ENCODE measurements at regions not wholly inside any gene's neighbourhood (a gene's known extent, or its start where the extent isn't known, plus 50 kb on each side); places are given as distances from the start of the nearest gene placed in this dataset.

DNA sequence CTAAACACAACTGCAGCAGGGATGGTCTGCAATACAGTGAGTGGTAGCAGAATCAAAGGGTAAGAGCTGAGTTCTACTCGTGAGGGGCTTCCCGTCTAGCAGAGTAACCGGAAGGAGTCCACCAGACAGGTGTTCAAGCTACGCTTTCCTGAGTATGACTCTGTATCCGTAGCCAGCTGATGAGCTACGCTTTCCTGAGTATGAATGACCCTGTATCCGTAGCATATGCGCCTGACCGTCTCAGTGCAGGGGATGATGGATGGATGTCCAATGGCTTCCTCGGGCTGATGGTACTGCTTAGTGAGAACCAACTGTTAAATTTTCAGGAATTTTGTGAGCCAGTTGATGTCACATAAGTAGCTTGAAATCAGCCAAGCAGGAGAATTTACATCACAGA is 244.1 kb upstream of the MYT1L start:
- Histone ChIP-seq H3K4me1 (ENCODE audit: control insufficient read depth in 1 of 2, insufficient read depth in 2 of 2, low read length in 2 of 2) (no peaks in the 10 kb centered on the region), H3K9ac (ENCODE audit: low read length) (no peak overlapping the region), H3K9me3 (ENCODE audit: control insufficient read depth in 1 of 2, insufficient read depth in 1 of 2, low read depth in 1 of 2, low read length in 2 of 2) (peaks cover 12 to 19% of the 10 kb centered on the region in 2 experiments; a peak in 2 of 4 replicates), H3K4me3 (replicated peaks in 1 of 2; ENCODE audit: low read depth in 1 of 2, low read length in 2 of 2) (no peak overlapping the region), H3K36me3 (ENCODE audit: control insufficient read depth in 1 of 2, insufficient read depth in 2 of 2, low read length in 2 of 2) (no peaks in the 10 kb centered on the region), H3K4me2 (ENCODE audit: low read length) (no peak overlapping the region), H3K27me3 (ENCODE audit: insufficient read depth, low read length) (no peaks in the 10 kb centered on the region), H3K27ac (ENCODE audit: low read depth, low read length) (no peak overlapping the region), H3K9me2 (ENCODE audit: insufficient read depth) (no peaks in the 10 kb centered on the region), H4K20me1 (ENCODE audit: insufficient read depth) (no peaks in the 10 kb centered on the region), H2AFZ (ENCODE audit: low read depth, low read length, poor library complexity, severe bottlenecking) (no peak overlapping the region), H3K79me2 (ENCODE audit: insufficient read depth, low read length) (no peaks in the 10 kb centered on the region)
- intact Hi-C loops (cut with micrococcal nuclease) = no loop called here
- no TSS peak for BruUV-seq (replicated peaks)
- ATAC-seq = no peak
- ChIA-PET RAD21 (ENCODE audit: low non-redundant PET in 1 of 2, low total read pairs in 2 of 2, uncharacterized antibody in 2 of 2, unreplicated experiment in 2 of 2) (no interaction called here), POLR2A (no interaction called here), CTCF (no interaction called here)
- no peak for TF ChIP-seq EZH2 (IDR thresholded peaks at IDR 0.05)
- no peak for TF ChIP-seq YY1 (IDR thresholded peaks at IDR 0.05; ENCODE audit: extremely low read depth, insufficient replicate concordance, low read depth, low read length)
- no peak for TF ChIP-seq RAD21 (IDR thresholded peaks at IDR 0.05; ENCODE audit: low read depth)
- TF ChIP-seq EZH2phosphoT487 (IDR thresholded peaks at IDR 0.05; ENCODE audit: borderline replicate concordance) = no peak
- no peak for TF ChIP-seq SRF (IDR thresholded peaks at IDR 0.05; ENCODE audit: low read depth)
- TF ChIP-seq, protein P1, sequence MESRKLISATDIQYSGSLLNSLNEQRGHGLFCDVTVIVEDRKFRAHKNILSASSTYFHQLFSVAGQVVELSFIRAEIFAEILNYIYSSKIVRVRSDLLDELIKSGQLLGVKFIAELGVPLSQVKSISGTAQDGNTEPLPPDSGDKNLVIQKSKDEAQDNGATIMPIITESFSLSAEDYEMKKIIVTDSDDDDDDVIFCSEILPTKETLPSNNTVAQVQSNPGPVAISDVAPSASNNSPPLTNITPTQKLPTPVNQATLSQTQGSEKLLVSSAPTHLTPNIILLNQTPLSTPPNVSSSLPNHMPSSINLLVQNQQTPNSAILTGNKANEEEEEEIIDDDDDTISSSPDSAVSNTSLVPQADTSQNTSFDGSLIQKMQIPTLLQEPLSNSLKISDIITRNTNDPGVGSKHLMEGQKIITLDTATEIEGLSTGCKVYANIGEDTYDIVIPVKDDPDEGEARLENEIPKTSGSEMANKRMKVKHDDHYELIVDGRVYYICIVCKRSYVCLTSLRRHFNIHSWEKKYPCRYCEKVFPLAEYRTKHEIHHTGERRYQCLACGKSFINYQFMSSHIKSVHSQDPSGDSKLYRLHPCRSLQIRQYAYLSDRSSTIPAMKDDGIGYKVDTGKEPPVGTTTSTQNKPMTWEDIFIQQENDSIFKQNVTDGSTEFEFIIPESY (IDR thresholded peaks at IDR 0.05; ENCODE audit: extremely low read depth, insufficient replicate concordance, low read length) = no peak
- no peak for DNase-seq (ENCODE audit: low read depth, low spot score)

DNA sequence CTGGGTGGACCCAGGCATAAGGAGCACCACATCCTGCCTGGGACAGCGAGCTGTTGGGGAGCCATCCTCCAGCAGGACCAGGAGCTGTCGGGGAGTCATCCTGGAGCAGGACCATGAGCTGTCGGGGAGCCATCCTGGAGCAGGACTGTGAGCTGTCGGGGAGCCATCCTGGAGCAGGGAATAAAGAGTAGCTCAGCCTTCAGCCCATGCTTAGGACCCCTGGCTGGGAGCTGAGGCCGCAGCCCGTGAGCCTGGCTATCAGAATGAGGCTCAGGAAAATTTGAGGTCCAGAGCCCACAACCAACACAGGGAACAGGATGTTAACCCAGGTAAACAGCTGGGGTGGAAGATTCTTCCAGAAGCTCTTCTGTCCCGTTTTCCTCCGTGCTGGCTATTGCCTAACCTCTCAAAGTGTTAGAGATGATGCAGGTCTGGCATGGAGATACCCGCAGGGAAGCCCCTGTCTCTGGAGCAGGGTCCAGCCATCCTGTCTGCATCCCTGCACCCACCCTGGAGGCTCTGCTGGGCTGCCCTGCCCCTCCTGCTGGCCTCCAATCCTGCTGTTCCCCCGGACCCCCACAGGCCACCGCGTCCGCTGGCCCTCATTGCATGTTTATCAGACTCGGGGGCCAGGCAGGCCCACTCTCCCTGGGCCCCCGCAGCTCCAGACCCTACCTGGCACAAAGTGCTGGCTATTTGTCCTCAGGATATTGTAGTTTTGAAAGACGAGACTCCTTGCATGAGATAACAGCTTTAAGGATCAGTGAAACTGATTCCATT is 243.5 kb upstream of the MYT1L start:
- intact Hi-C loops (cut with micrococcal nuclease) = no loop called here
- Histone ChIP-seq H3K36me3 (ENCODE audit: control insufficient read depth in 1 of 2, insufficient read depth in 2 of 2, low read length in 2 of 2) (no peaks in the 10 kb centered on the region), H3K4me2 (ENCODE audit: low read length) (no peak overlapping the region), H3K4me1 (ENCODE audit: control insufficient read depth in 1 of 2, insufficient read depth in 2 of 2, low read length in 2 of 2) (no peaks in the 10 kb centered on the region), H3K4me3 (replicated peaks in 1 of 2; ENCODE audit: low read depth in 1 of 2, low read length in 2 of 2) (no peak overlapping the region), H3K27ac (ENCODE audit: low read depth, low read length) (no peak overlapping the region), H3K79me2 (ENCODE audit: insufficient read depth, low read length) (no peaks in the 10 kb centered on the region), H3K9me2 (ENCODE audit: insufficient read depth) (no peaks in the 10 kb centered on the region), H2AFZ (ENCODE audit: low read depth, low read length, poor library complexity, severe bottlenecking) (no peak overlapping the region), H3K27me3 (ENCODE audit: insufficient read depth, low read length) (no peaks in the 10 kb centered on the region), H4K20me1 (ENCODE audit: insufficient read depth) (no peaks in the 10 kb centered on the region), H3K9me3 (ENCODE audit: control insufficient read depth in 1 of 2, insufficient read depth in 1 of 2, low read depth in 1 of 2, low read length in 2 of 2) (peaks cover 12 to 19% of the 10 kb centered on the region in 2 experiments; a peak in 2 of 4 replicates), H3K9ac (ENCODE audit: low read length) (no peak overlapping the region)
- ChIA-PET RAD21 (ENCODE audit: low non-redundant PET in 1 of 2, low total read pairs in 2 of 2, uncharacterized antibody in 2 of 2, unreplicated experiment in 2 of 2) (no interaction called here), POLR2A (interaction anchor here (0.7 kb wide), 1 partner anchor 12 kb away, joined by 3 read pairs; no protein-coding TSS in a partner anchor), CTCF (no interaction called here)
- DNase-seq (ENCODE audit: low read depth, low spot score) (no peak), ATAC-seq (no peak)
- BruUV-seq (replicated peaks) = no TSS peak
- TF ChIP-seq ZNF274 (IDR thresholded peaks at IDR 0.05; ENCODE audit: low read depth, low read length) (no peak), EGR1 (IDR thresholded peaks at IDR 0.05; ENCODE audit: low read depth) (no peak), TCF7L2 (IDR thresholded peaks at IDR 0.05; ENCODE audit: borderline replicate concordance, extremely low read depth, insufficient read depth, insufficient read length) (no peak), EZH2phosphoT487 (IDR thresholded peaks at IDR 0.05; ENCODE audit: borderline replicate concordance) (no peak), CEBPB (IDR thresholded peaks at IDR 0.05; ENCODE audit: low read depth) (no peak), SRF (IDR thresholded peaks at IDR 0.05; ENCODE audit: low read depth) (no peak), JUND (IDR thresholded peaks at IDR 0.05) (no peak), CBX3 (IDR thresholded peaks at IDR 0.05; ENCODE audit: low read depth) (no peak), POLR2A (IDR thresholded peaks at IDR 0.05; ENCODE audit: borderline replicate concordance, extremely low read depth, insufficient read depth, insufficient read length) (no peak), YY1 (IDR thresholded peaks at IDR 0.05; ENCODE audit: extremely low read depth, insufficient replicate concordance, low read depth, low read length) (no peak), FOSL1 (IDR thresholded peaks at IDR 0.05; ENCODE audit: low read depth) (no peak)
- TF ChIP-seq, protein P2, sequence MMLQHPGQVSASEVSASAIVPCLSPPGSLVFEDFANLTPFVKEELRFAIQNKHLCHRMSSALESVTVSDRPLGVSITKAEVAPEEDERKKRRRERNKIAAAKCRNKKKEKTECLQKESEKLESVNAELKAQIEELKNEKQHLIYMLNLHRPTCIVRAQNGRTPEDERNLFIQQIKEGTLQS (IDR thresholded peaks at IDR 0.05) = no peak
- TF ChIP-seq, protein P1 (IDR thresholded peaks at IDR 0.05; ENCODE audit: extremely low read depth, insufficient replicate concordance, low read length) = no peak

Data from HCT116 (cell line).